Skeletal muscle tissue (tissue), 3 donors: ENCODE measurements at regions not wholly inside any gene's neighbourhood (a gene's known extent, or its start where the extent isn't known, plus 50 kb on each side); places are given as distances from the start of the nearest gene placed in this dataset.

Experiments used
- H3K27ac ChIP-seq: one replicate; pipeline ENCODE4 v1.7.0; 2013; ENCODE audit warnings: mild to moderate bottlenecking, low read depth, low read length, inconsistent platforms
- H3K27me3 ChIP-seq, 3 donors: one replicate each; pipeline ENCODE4 v1.7.0; 2013; ENCODE audit warnings: low read length in 3 of 3; ENCODE audit not compliant: control insufficient read depth in 3 of 3, insufficient read depth in 3 of 3
- H3K36me3 ChIP-seq, 3 donors: one replicate each; pipeline ENCODE4 v1.7.0; 2013; ENCODE audit warnings: low read length in 3 of 3; ENCODE audit not compliant: control insufficient read depth in 3 of 3, insufficient read depth in 3 of 3
- H3K4me1 ChIP-seq, 3 donors: one replicate each; pipeline ENCODE4 v1.7.0; 2013; ENCODE audit warnings: low read length in 3 of 3, mild to moderate bottlenecking in 3 of 3; ENCODE audit not compliant: control insufficient read depth in 3 of 3, insufficient read depth in 3 of 3
- H3K4me3 ChIP-seq, 3 donors: one replicate each; pipeline ENCODE4 v1.7.0; 2013; ENCODE audit warnings: low read length in 3 of 3
- H3K9ac ChIP-seq, 3 donors: one replicate each; pipeline ENCODE4 v1.7.0; 2013; ENCODE audit warnings: low read length in 3 of 3, mild to moderate bottlenecking in 3 of 3, moderate library complexity in 2 of 3, low read depth in 1 of 3
- H3K9me3 ChIP-seq, 3 donors: one replicate each; pipeline ENCODE4 v1.7.0; 2013; ENCODE audit warnings: low read length in 3 of 3; ENCODE audit not compliant: control insufficient read depth in 3 of 3
- donor health status: Osteomylitis.

- Histone ChIP-seq H3K4me1 (no peaks in the 10 kb centered on the region), H3K36me3 (no peaks in the 10 kb centered on the region), H3K27me3 (no peaks in the 10 kb centered on the region), H3K4me3 (no peak overlapping the region), H3K9me3 (no peaks in the 10 kb centered on the region), H3K9ac (no peak overlapping the region), H3K27ac (no peak overlapping the region)
Observed at GRCh38 chr10:57786850-57787750, 480.6 kb downstream of the IPMK start.

GRCh38 chr10:57786331-57786730 is 481.4 kb downstream of the IPMK start:
- Histone ChIP-seq H3K27me3 (no peaks in the 10 kb centered on the region), H3K36me3 (no peaks in the 10 kb centered on the region), H3K27ac (no peak overlapping the region), H3K4me3 (no peak overlapping the region), H3K9ac (no peak overlapping the region), H3K4me1 (no peaks in the 10 kb centered on the region), H3K9me3 (no peaks in the 10 kb centered on the region)

- no peaks in the 10 kb centered on the region for H3K4me1 ChIP-seq
- no peak overlapping the region for H3K4me3 ChIP-seq
- no peak overlapping the region for H3K27ac ChIP-seq
- no peaks in the 10 kb centered on the region for H3K27me3 ChIP-seq
- no peaks in the 10 kb centered on the region for H3K9me3 ChIP-seq
- no peak overlapping the region for H3K9ac ChIP-seq
- no peaks in the 10 kb centered on the region for H3K36me3 ChIP-seq
Observed at GRCh38 chr10:57785546-57785945, 482.1 kb downstream of the IPMK start.

- Histone ChIP-seq H3K27ac (no peak overlapping the region), H3K4me1 (no peaks in the 10 kb centered on the region), H3K27me3 (no peaks in the 10 kb centered on the region), H3K36me3 (no peaks in the 10 kb centered on the region), H3K9ac (no peak overlapping the region), H3K9me3 (no peaks in the 10 kb centered on the region), H3K4me3 (no peak overlapping the region)
Observed at GRCh38 chr10:57785068-57785467, 482.6 kb downstream of the IPMK start.

- Histone ChIP-seq H3K4me3 (no peak overlapping the region), H3K27me3 (no peaks in the 10 kb centered on the region), H3K9ac (no peak overlapping the region), H3K4me1 (no peaks in the 10 kb centered on the region), H3K36me3 (no peaks in the 10 kb centered on the region), H3K9me3 (no peaks in the 10 kb centered on the region), H3K27ac (no peak overlapping the region)
Observed at GRCh38 chr10:57776688-57777432, 490.8 kb downstream of the IPMK start.

GRCh38 chr10:57775250-57775649 is 492.4 kb downstream of the IPMK start:
- no peaks in the 10 kb centered on the region for H3K4me1 ChIP-seq
- H3K27me3 ChIP-seq: no peaks in the 10 kb centered on the region
- no peak overlapping the region for H3K9ac ChIP-seq
- H3K9me3 ChIP-seq: peaks cover 0 to 3% (median 0%) of the 10 kb centered on the region in 3 donors
- H3K27ac ChIP-seq: no peak overlapping the region
- H3K36me3 ChIP-seq: no peaks in the 10 kb centered on the region
- H3K4me3 ChIP-seq: no peak overlapping the region

- Histone ChIP-seq H3K4me1 (no peaks in the 10 kb centered on the region), H3K4me3 (no peak overlapping the region), H3K9ac (no peak overlapping the region), H3K27me3 (no peaks in the 10 kb centered on the region), H3K36me3 (no peaks in the 10 kb centered on the region), H3K27ac (no peak overlapping the region), H3K9me3 (peaks cover 0 to 6% (median 0%) of the 10 kb centered on the region in 3 donors)
Observed at GRCh38 chr10:57769298-57769697, 498.4 kb downstream of the IPMK start.

- no peak overlapping the region for H3K27ac ChIP-seq
- H3K27me3 ChIP-seq: no peaks in the 10 kb centered on the region
- no peak overlapping the region for H3K4me3 ChIP-seq
- H3K36me3 ChIP-seq: no peaks in the 10 kb centered on the region
- no peak overlapping the region for H3K9ac ChIP-seq
- no peaks in the 10 kb centered on the region for H3K4me1 ChIP-seq
- no peaks in the 10 kb centered on the region for H3K9me3 ChIP-seq
Observed at GRCh38 chr10:57759777-57760176, 507.9 kb downstream of the IPMK start.

- no peaks in the 10 kb centered on the region for H3K4me1 ChIP-seq
- no peak overlapping the region for H3K4me3 ChIP-seq
- no peaks in the 10 kb centered on the region for H3K9me3 ChIP-seq
- H3K27me3 ChIP-seq: no peaks in the 10 kb centered on the region
- no peak overlapping the region for H3K9ac ChIP-seq
- no peak overlapping the region for H3K27ac ChIP-seq
- no peaks in the 10 kb centered on the region for H3K36me3 ChIP-seq
Observed at GRCh38 chr10:57754803-57755202, 512.9 kb downstream of the IPMK start.

GRCh38 chr10:57743711-57744110 is 524.0 kb downstream of the IPMK start:
- no peak overlapping the region for H3K27ac ChIP-seq
- H3K36me3 ChIP-seq: no peaks in the 10 kb centered on the region
- peaks cover 0 to 2% (median 0%) of the 10 kb centered on the region in 3 donors for H3K9me3 ChIP-seq
- H3K27me3 ChIP-seq: no peaks in the 10 kb centered on the region
- H3K4me1 ChIP-seq: no peaks in the 10 kb centered on the region
- H3K4me3 ChIP-seq: no peak overlapping the region
- no peak overlapping the region for H3K9ac ChIP-seq
